Fibroblast of lung (primary cell): ENCODE measurements at regions not wholly inside any gene's neighbourhood (a gene's known extent, or its start where the extent isn't known, plus 50 kb on each side); places are given as distances from the start of the nearest gene placed in this dataset.

Experiments used
- DNase-seq, 2 donors: peaks; one replicate each; pipeline versions ENCODE4 v3.0.0 to v3.0.0-alpha.2; 2010; ENCODE audit warnings: low read depth in 2 of 2
- H2AFZ ChIP-seq: 2 replicates; pipeline ENCODE4 v1.5.1; 2012; ENCODE audit warnings: low read length, control low read depth, inconsistent platforms
- H3K27ac ChIP-seq: 2 replicates; pipeline ENCODE4 v1.5.1; 2011; ENCODE audit warnings: low read length, control low read depth; ENCODE audit not compliant: insufficient read depth
- H3K27me3 ChIP-seq: 2 replicates; pipeline ENCODE4 v1.5.1; 2011; ENCODE audit warnings: mild to moderate bottlenecking, low read length; ENCODE audit not compliant: control insufficient read depth, insufficient read depth
- H3K36me3 ChIP-seq: 2 replicates; pipeline ENCODE4 v1.5.1; 2011; ENCODE audit warnings: low read length; ENCODE audit not compliant: control insufficient read depth, insufficient read depth
- H3K4me1 ChIP-seq: 2 replicates; pipeline ENCODE4 v1.5.1; 2011; ENCODE audit warnings: low read length; ENCODE audit not compliant: control insufficient read depth, insufficient read depth; ENCODE audit errors: extremely low read depth
- H3K4me2 ChIP-seq: 2 replicates; pipeline ENCODE4 v1.5.1; 2011; ENCODE audit warnings: low read length, control low read depth; ENCODE audit not compliant: insufficient read depth; ENCODE audit errors: extremely low read depth
- H3K4me3 ChIP-seq, 4 experiments: fragments of 200-600 bp in 1 of 4; sonication (generic) in 1 of 4; replicated peaks in 1 of 4; 2 replicates each; pipeline ENCODE4 v1.5.1; 2011 to 2016; ENCODE audit warnings: low read length in 4 of 4, low read depth in 3 of 4, mild to moderate bottlenecking in 3 of 4, control low read depth in 2 of 4, inconsistent platforms in 1 of 4, mixed read lengths in 1 of 4; ENCODE audit not compliant: insufficient read depth in 1 of 4; ENCODE audit errors: control extremely low read depth in 1 of 4
- H3K79me2 ChIP-seq: 2 replicates; pipeline ENCODE4 v1.5.1; 2012; ENCODE audit warnings: mild to moderate bottlenecking, low read length, inconsistent platforms; ENCODE audit not compliant: control insufficient read depth, insufficient read depth
- H3K9ac ChIP-seq: 2 replicates; pipeline ENCODE4 v1.5.1; 2011; ENCODE audit warnings: mild to moderate bottlenecking, low read length, control low read depth; ENCODE audit not compliant: insufficient read depth
- H3K9me3 ChIP-seq: 2 replicates; pipeline ENCODE4 v1.5.1; 2012; ENCODE audit warnings: low read depth, low read length; ENCODE audit not compliant: control insufficient read depth, insufficient read depth
- H4K20me1 ChIP-seq: 2 replicates; pipeline ENCODE4 v1.5.1; 2011; ENCODE audit warnings: low read length; ENCODE audit not compliant: control insufficient read depth, insufficient read depth; ENCODE audit errors: extremely low read depth
- EZH2 ChIP-seq: IDR thresholded peaks from 2 replicates; pipeline ENCODE4 v1.5.1; 2012; ENCODE audit warnings: low read length, control low read depth, mild to moderate bottlenecking; ENCODE audit errors: missing control alignments
- TF ChIP-seq, protein P1 (sequence below), 2 donors: IDR thresholded peaks in 1 of 2; conservative IDR thresholded peaks in 1 of 2; 1 replicate in 1 of 2; 2 replicates in 1 of 2; pipeline ENCODE4 v1.5.1; 2011 to 2012; ENCODE audit warnings: low read length in 2 of 2, control low read depth in 1 of 2, inconsistent platforms in 1 of 2, low read depth in 1 of 2, mild to moderate bottlenecking in 1 of 2

DNA sequence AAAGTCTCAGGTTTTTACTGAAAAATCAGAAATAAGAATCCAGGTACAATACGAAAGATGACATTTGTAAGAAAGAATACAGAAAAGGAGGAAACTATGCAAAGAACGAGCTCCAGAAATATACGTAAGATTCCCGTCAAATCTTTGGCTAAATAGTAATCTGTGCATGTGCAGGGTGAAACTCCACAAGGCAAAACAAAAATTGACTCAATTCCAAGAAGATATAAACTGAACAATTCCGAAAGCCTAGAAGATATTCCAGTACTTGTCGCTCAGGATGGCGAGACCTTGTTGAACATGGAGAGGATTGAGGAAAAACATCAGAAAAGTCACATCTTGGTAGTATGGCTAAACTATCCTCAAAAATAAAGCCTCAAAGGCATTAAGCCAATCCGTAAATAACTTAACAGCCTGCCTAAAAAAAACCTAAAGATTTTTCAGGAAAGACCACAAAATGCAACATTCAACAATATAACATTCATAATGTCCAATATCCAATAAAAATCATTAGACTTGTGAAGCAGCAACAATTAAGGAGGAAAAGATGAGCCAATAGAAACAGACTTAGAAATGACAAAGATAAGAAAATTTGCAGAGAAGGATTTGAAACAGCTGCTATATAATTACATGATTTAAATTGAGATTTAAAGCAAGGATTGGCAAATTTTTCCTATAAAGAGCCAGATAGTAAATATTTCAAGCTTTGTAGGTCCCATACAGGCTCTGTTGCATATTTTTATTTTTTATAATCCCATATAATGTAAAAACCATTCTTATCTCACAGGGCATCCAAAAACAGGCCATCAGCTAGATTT, 166.4 kb upstream of the UBASH3B start:
- DNase-seq: no peak
- Histone ChIP-seq H3K79me2 (no peaks in the 10 kb centered on the region), H3K9me3 (no peaks in the 10 kb centered on the region), H2AFZ (no peak overlapping the region), H3K4me1 (no peaks in the 10 kb centered on the region), H3K4me3 (no peak overlapping the region), H4K20me1 (no peaks in the 10 kb centered on the region), H3K27ac (no peak overlapping the region), H3K4me2 (no peak overlapping the region), H3K9ac (no peak overlapping the region), H3K27me3 (peaks cover 8% of the 10 kb centered on the region), H3K36me3 (no peaks in the 10 kb centered on the region)
- no peak for TF ChIP-seq EZH2
- TF ChIP-seq, protein P1, sequence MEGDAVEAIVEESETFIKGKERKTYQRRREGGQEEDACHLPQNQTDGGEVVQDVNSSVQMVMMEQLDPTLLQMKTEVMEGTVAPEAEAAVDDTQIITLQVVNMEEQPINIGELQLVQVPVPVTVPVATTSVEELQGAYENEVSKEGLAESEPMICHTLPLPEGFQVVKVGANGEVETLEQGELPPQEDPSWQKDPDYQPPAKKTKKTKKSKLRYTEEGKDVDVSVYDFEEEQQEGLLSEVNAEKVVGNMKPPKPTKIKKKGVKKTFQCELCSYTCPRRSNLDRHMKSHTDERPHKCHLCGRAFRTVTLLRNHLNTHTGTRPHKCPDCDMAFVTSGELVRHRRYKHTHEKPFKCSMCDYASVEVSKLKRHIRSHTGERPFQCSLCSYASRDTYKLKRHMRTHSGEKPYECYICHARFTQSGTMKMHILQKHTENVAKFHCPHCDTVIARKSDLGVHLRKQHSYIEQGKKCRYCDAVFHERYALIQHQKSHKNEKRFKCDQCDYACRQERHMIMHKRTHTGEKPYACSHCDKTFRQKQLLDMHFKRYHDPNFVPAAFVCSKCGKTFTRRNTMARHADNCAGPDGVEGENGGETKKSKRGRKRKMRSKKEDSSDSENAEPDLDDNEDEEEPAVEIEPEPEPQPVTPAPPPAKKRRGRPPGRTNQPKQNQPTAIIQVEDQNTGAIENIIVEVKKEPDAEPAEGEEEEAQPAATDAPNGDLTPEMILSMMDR (conservative IDR thresholded peaks at IDR 0.05 in 1 of 2, IDR thresholded peaks at IDR 0.05 in 1 of 2; ENCODE audit: low read depth in 1 of 2, low read length in 2 of 2): no peak

DNA sequence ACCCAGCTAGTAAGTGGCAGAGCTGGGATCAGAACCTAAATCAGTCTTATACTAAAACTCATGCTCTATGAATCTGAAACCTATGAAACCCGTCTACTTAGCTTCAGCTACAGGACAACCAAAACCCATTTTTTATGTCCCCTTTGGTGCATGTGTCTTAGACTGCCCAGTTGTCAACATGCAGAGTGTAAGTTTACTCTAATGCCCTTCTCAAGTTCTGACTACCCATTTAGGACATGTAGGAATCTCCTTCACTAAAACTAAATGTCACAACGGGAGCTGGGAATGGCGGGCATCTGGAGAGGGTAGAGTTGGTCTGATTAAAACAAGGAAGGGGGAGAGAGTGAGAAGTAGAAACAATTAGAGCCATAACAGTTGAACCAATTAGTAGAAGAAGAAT, 167.9 kb upstream of the UBASH3B start:
- no peak overlapping the region for H2AFZ ChIP-seq
- no peak for TF ChIP-seq EZH2
- H3K27ac ChIP-seq: no peak overlapping the region
- no peaks in the 10 kb centered on the region for H3K36me3 ChIP-seq
- peaks cover 8% of the 10 kb centered on the region for H3K27me3 ChIP-seq
- DNase-seq: no peak
- no peaks in the 10 kb centered on the region for H3K4me1 ChIP-seq
- no peaks in the 10 kb centered on the region for H4K20me1 ChIP-seq
- H3K4me3 ChIP-seq: no peak overlapping the region
- H3K79me2 ChIP-seq: no peaks in the 10 kb centered on the region
- H3K9ac ChIP-seq: no peak overlapping the region
- no peak overlapping the region for H3K4me2 ChIP-seq
- H3K9me3 ChIP-seq: no peaks in the 10 kb centered on the region

DNA sequence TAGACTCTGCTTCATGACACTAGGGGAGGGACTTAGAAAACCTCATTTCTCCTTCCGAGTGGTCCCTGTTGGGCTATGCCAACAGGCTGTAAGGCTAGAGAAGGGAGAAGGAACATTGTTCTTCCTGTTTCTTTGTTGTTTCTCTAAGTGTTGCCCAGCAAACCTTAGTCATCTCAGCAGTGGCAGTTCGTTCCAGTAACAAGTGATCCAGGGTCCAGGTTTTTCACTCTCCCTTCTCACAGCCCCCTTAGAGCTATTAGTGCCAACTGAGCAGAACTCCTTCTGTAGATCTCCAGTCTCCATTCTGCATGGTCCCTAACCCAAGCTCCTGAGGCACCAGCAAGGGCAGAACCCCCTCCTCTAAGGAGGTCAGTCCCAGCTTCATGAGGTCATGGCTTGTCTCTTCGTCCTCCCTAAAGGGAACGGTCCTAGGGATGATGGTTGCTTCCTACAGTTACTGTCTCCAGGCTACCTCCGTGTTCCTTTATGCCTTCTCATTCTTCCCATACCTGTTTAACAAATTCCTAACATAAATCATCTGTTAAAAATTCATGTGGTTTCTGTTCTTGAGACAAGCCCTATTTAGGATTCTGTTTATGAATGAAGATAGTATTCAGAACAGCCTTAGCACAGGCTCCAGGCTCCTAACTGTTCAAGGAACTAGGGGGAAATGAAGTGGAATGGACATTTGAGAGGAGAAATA, 168.6 kb upstream of the UBASH3B start:
- Histone ChIP-seq H3K79me2 (no peaks in the 10 kb centered on the region), H4K20me1 (no peaks in the 10 kb centered on the region), H3K9ac (no peak overlapping the region), H3K9me3 (no peaks in the 10 kb centered on the region), H2AFZ (no peak overlapping the region), H3K27ac (no peak overlapping the region), H3K4me3 (no peak overlapping the region), H3K27me3 (peaks cover 8% of the 10 kb centered on the region), H3K36me3 (no peaks in the 10 kb centered on the region), H3K4me2 (no peak overlapping the region), H3K4me1 (no peaks in the 10 kb centered on the region)
- peak in 1 of 2 donors; percentile 13 for DNase-seq
- TF ChIP-seq EZH2: no peak
- TF ChIP-seq, protein P1 (conservative IDR thresholded peaks at IDR 0.05 in 1 of 2, IDR thresholded peaks at IDR 0.05 in 1 of 2; ENCODE audit: low read depth in 1 of 2, low read length in 2 of 2): no peak
